ENCODE measurements at regions not wholly inside any gene's neighbourhood (a gene's known extent, or its start where the extent isn't known, plus 50 kb on each side); places are given as distances from the start of the nearest gene placed in this dataset.

DNA sequence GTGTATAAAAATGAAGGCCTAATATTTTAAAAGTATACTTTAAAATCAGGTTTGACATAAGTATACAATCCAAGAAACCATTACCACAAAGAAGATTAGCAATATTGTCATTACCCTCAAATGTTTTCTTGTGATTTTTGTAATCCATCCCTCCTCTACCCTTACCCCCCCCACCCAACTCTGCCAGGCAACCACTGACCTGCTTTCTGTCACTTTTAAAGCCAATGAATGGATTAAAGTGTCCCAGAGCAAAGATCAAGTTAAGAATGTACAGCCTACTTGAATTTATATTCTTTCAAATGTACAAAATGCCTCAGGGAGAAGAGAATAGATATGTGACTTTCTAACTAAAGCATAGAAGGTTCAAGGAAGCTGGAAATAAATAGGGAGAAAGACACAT, 1038.8 kb upstream of the GBE1 start:
- no peak for ATAC-seq (replicated peaks)

DNA sequence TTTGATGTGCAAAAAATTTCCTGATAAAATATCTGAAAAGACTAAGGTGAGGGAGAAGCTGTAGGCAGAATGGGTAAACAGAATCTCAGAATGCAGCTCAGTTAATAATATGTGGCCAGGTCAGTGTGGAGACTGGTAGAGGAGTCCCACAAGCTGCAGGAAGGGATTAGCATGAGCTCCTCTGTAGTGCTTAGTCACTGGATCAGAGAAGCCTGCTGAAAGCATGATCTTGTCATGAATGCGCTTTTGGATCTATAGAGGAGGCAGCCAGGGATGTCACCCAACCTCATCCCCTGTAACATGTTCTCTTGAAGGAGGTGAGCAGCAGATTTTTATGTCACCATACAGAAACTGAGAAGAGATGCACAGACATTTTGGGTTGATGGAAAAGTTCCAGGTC, 1035.3 kb upstream of the GBE1 start:
- H3K9me3 Mint-ChIP-seq = peaks cover 4% of the 10 kb centered on the region

More for the DNA sequence above, 1038.8 kb upstream of the GBE1 start:
- H3K9me3 Mint-ChIP-seq = no peaks in the 10 kb centered on the region
- no peaks in the 10 kb centered on the region for H3K36me3 Mint-ChIP-seq (ENCODE audit: low read depth)
- no peaks in the 10 kb centered on the region for H3K4me1 Mint-ChIP-seq
- no peaks in the 10 kb centered on the region for H3K27me3 Mint-ChIP-seq
- no peak overlapping the region for H3K4me3 Mint-ChIP-seq
- no peak overlapping the region for H3K27ac Mint-ChIP-seq

DNA sequence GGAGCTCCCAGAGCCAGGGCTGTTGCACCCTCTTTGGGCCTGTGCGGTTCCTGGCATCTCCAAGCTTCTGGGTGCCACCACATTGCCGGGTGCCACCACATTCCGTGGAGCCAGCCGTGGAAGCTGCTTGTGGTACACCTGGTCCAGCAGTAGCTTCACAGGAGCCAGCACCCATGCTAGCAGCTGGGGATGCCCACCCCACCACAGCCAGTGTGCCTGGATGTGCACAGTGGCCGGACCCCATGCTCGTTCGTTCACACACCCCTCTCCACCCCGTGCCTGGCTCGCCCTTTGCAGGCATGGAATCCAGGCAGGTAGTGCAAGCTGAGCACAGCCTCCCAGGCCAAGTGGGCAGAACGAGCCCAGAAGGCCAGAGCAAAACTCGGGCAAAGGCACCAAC, 1029.8 kb upstream of the GBE1 start:
- Mint-ChIP-seq H3K4me3 (no peak overlapping the region), H3K36me3 (ENCODE audit: low read depth) (no peaks in the 10 kb centered on the region), H3K27me3 (no peaks in the 10 kb centered on the region), H3K9me3 (peaks cover 12% of the 10 kb centered on the region), H3K27ac (no peak overlapping the region), H3K4me1 (no peaks in the 10 kb centered on the region)
- ATAC-seq (replicated peaks) = no peak

More for the DNA sequence above, 1035.3 kb upstream of the GBE1 start:
- H3K27ac Mint-ChIP-seq = no peak overlapping the region
- ATAC-seq (replicated peaks) = no peak
- H3K27me3 Mint-ChIP-seq = no peaks in the 10 kb centered on the region
- H3K36me3 Mint-ChIP-seq (ENCODE audit: low read depth) = no peaks in the 10 kb centered on the region
- no peaks in the 10 kb centered on the region for H3K4me1 Mint-ChIP-seq
- H3K4me3 Mint-ChIP-seq = no peak overlapping the region

GRCh38 chr3:82790307-82791097, 1029.1 kb upstream of the GBE1 start:
- Mint-ChIP-seq H3K27me3 (no peaks in the 10 kb centered on the region), H3K4me3 (no peak overlapping the region), H3K9me3 (peaks cover 12% of the 10 kb centered on the region), H3K36me3 (ENCODE audit: low read depth) (no peaks in the 10 kb centered on the region), H3K27ac (no peak overlapping the region), H3K4me1 (no peaks in the 10 kb centered on the region)
- ATAC-seq (replicated peaks) = no peak

DNA sequence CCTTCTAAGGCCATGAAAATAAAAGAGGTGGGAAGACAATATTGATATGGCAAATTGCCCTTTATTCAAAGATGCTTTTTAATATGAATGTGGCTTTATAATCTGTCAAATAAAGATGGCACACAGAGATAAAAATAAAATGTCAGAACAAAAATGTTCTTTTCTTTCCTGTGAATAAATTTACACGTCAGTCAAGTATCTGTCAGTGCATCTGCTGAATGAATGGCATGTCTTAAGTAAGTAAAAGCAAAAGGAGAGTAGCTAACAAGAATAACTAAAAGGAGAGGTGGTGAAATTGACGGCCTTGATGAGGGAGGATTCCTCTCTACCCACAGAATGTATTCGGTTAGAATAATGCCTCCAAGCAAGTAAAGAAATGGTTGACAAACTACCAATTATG, 1021.7 kb upstream of the GBE1 start:
- Mint-ChIP-seq H3K4me1 (no peaks in the 10 kb centered on the region), H3K27me3 (no peaks in the 10 kb centered on the region), H3K27ac (no peak overlapping the region), H3K4me3 (no peak overlapping the region), H3K9me3 (peaks cover 6% of the 10 kb centered on the region), H3K36me3 (ENCODE audit: low read depth) (no peaks in the 10 kb centered on the region)
- ATAC-seq (replicated peaks) = no peak

- no peaks in the 10 kb centered on the region for H3K27me3 Mint-ChIP-seq
Observed at GRCh38 chr3:82773207-82773606, 1011.8 kb upstream of the GBE1 start.

DNA sequence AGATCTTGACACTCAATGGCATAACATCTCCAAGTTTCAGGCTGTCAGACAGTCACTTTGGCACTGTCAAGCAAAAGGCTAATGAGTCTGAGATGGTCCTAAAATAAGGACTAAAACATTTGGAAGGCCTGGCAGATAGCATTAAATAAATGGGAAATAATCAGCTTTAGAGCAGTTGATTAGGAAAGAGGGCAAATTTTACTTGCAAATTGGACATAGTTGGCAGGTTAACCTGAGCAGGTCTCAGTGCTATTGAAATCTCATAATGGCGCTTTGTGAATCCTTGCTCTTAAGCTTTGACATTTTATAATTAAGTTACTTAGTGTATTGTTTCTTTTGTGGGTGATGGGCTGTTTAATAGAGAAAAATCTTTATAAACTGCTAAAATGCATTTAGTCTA, 1003.1 kb upstream of the GBE1 start:
- Mint-ChIP-seq H3K27me3 (no peaks in the 10 kb centered on the region), H3K36me3 (ENCODE audit: low read depth) (no peaks in the 10 kb centered on the region), H3K9me3 (peaks cover 6% of the 10 kb centered on the region), H3K4me1 (no peaks in the 10 kb centered on the region), H3K4me3 (no peak overlapping the region), H3K27ac (no peak overlapping the region)
- no peak for ATAC-seq (replicated peaks)

More at GRCh38 chr3:82773207-82773606, 1011.8 kb upstream of the GBE1 start:
- ATAC-seq (replicated peaks) = no peak
- H3K27ac Mint-ChIP-seq = no peak overlapping the region
- no peaks in the 10 kb centered on the region for H3K36me3 Mint-ChIP-seq (ENCODE audit: low read depth)
- peaks cover 17% of the 10 kb centered on the region for H3K9me3 Mint-ChIP-seq
- H3K4me3 Mint-ChIP-seq = no peak overlapping the region
- no peaks in the 10 kb centered on the region for H3K4me1 Mint-ChIP-seq

GRCh38 chr3:82761858-82762257, 1000.4 kb upstream of the GBE1 start:
- Mint-ChIP-seq H3K27ac (no peak overlapping the region), H3K9me3 (peaks cover 8% of the 10 kb centered on the region), H3K27me3 (no peaks in the 10 kb centered on the region), H3K4me3 (no peak overlapping the region), H3K36me3 (ENCODE audit: low read depth) (no peaks in the 10 kb centered on the region), H3K4me1 (no peaks in the 10 kb centered on the region)
- ATAC-seq (replicated peaks) = no peak

GRCh38 chr3:82745544-82745943, 984.1 kb upstream of the GBE1 start:
- Mint-ChIP-seq H3K4me3 (no peak overlapping the region), H3K4me1 (no peaks in the 10 kb centered on the region), H3K36me3 (ENCODE audit: low read depth) (no peaks in the 10 kb centered on the region), H3K9me3 (peaks cover 16% of the 10 kb centered on the region), H3K27me3 (no peaks in the 10 kb centered on the region), H3K27ac (no peak overlapping the region)
- ATAC-seq (replicated peaks) = no peak

DNA sequence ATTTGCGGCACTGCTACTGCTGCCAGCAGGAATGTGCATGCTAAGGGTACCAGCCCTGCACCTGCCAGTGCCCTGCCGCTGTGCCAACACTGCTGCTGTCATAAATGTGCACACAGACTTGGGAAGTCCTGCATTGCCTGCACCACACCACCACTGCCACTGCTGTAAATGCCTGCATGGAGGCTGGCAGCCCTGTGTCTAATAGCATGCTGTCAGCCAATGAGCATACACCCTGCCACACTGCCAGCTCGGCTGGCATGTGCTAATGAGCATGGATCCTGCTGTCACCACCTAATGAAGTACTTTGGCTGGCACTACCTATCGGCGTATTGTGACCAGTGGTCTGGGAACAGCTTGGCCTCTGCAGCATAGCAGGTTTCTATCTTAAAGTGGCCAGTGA, 981.8 kb upstream of the GBE1 start:
- peaks cover 16% of the 10 kb centered on the region for H3K9me3 Mint-ChIP-seq
- no peak overlapping the region for H3K4me3 Mint-ChIP-seq
- ATAC-seq (replicated peaks) = no peak
- H3K27me3 Mint-ChIP-seq = no peaks in the 10 kb centered on the region
- H3K4me1 Mint-ChIP-seq = no peaks in the 10 kb centered on the region
- no peak overlapping the region for H3K27ac Mint-ChIP-seq
- H3K36me3 Mint-ChIP-seq (ENCODE audit: low read depth) = no peaks in the 10 kb centered on the region

DNA sequence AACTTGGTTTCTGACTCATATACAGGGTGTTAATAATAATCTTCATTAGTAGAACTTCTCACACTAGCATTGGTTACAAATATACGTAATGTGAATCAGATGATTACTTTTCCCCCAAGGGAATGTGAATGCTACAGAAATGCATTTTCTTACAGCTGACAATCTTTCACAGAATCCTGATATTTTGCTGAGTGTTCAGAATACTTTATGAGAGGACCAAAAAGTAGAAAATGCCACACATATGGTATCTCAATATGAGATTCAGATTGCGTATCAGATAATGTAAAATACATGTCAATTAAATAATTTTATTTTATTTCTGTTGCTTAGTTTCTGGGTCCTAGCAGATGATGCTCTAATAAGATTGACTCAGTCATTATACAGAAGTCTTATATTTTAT, 979.9 kb upstream of the GBE1 start:
- no peak for ATAC-seq (replicated peaks)
- Mint-ChIP-seq H3K27ac (no peak overlapping the region), H3K27me3 (no peaks in the 10 kb centered on the region), H3K4me3 (no peak overlapping the region), H3K4me1 (no peaks in the 10 kb centered on the region), H3K36me3 (ENCODE audit: low read depth) (no peaks in the 10 kb centered on the region), H3K9me3 (peaks cover 21% of the 10 kb centered on the region)

- no peaks in the 10 kb centered on the region for H3K36me3 Mint-ChIP-seq (ENCODE audit: low read depth)
- no peaks in the 10 kb centered on the region for H3K4me1 Mint-ChIP-seq
- no peaks in the 10 kb centered on the region for H3K27me3 Mint-ChIP-seq
- H3K4me3 Mint-ChIP-seq = no peak overlapping the region
- H3K27ac Mint-ChIP-seq = no peak overlapping the region
- ATAC-seq (replicated peaks) = no peak
- peaks cover 10% of the 10 kb centered on the region for H3K9me3 Mint-ChIP-seq
Observed at GRCh38 chr3:82739390-82739789, 977.9 kb upstream of the GBE1 start.

- no peaks in the 10 kb centered on the region for H3K27me3 Mint-ChIP-seq
- ATAC-seq (replicated peaks) = no peak
- no peaks in the 10 kb centered on the region for H3K36me3 Mint-ChIP-seq (ENCODE audit: low read depth)
- H3K4me1 Mint-ChIP-seq = no peaks in the 10 kb centered on the region
- H3K4me3 Mint-ChIP-seq = no peak overlapping the region
- no peak overlapping the region for H3K27ac Mint-ChIP-seq
- peaks cover 5% of the 10 kb centered on the region for H3K9me3 Mint-ChIP-seq
Observed at GRCh38 chr3:82736696-82737277, 975.3 kb upstream of the GBE1 start.

DNA sequence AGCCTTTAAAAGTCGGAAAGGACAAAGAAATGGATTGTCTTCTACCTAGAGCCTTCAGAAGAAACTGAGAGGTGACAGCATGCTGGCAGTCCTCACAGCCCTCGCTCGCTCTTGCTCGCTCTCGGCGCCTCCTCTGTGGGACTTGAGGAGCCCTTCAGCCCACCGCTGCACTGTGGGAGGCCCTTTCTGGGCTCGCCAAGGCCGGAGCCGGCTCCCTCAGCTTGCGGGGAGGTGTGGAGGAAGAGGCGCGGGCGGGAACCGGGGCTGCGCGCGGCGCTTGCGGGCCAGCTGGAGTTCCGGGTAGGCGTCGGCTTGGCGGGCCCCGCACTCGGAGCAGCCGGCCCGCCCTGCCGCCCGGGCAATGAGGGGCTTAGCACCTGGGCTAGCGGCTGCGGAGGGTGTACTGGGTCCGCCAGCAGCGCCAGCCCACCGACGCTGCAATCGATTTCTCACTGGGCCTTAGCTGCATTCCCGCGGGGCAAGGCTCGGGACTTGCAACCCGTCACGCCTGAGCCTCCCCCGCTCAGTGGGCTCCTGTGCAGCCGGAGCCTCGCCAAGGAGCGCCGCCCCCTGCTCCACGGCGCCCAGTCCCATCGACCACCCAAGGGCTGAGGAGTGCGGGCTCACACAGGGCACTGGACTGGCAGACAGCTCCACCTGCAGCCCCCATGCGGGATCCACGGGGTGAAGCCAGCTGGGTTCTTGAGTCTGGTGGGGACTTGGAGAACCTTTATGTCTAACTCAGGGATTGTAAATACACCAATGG, 953.8 kb upstream of the GBE1 start:
- no peaks in the 10 kb centered on the region for H3K4me1 Mint-ChIP-seq
- no peaks in the 10 kb centered on the region for H3K36me3 Mint-ChIP-seq (ENCODE audit: low read depth)
- H3K27me3 Mint-ChIP-seq = no peaks in the 10 kb centered on the region
- no peak overlapping the region for H3K4me3 Mint-ChIP-seq
- peaks cover 9% of the 10 kb centered on the region for H3K9me3 Mint-ChIP-seq
- no peak for ATAC-seq (replicated peaks)
- no peak overlapping the region for H3K27ac Mint-ChIP-seq

- no peak for ATAC-seq (replicated peaks)
- H3K4me3 Mint-ChIP-seq = no peak overlapping the region
- no peaks in the 10 kb centered on the region for H3K36me3 Mint-ChIP-seq (ENCODE audit: low read depth)
- no peaks in the 10 kb centered on the region for H3K27me3 Mint-ChIP-seq
- H3K27ac Mint-ChIP-seq = no peak overlapping the region
- peaks cover 8% of the 10 kb centered on the region for H3K9me3 Mint-ChIP-seq
- H3K4me1 Mint-ChIP-seq = no peaks in the 10 kb centered on the region
Observed at GRCh38 chr3:82707035-82707434, 945.6 kb upstream of the GBE1 start.
